ENCODE measurements at regions not wholly inside any gene's neighbourhood (a gene's known extent, or its start where the extent isn't known, plus 50 kb on each side); places are given as distances from the start of the nearest gene placed in this dataset.

GRCh38 chr15:49751191-49751590 is 130.3 kb downstream of the DTWD1 start:
- H3K4me1 ChIP-seq (ENCODE audit: low read depth): no peaks in the 10 kb centered on the region
- H3K27ac ChIP-seq: no peak overlapping the region
- H3K4me3 ChIP-seq: no peak overlapping the region
- H3K27me3 ChIP-seq: no peaks in the 10 kb centered on the region
- H3K9me3 ChIP-seq (ENCODE audit: low read depth): no peaks in the 10 kb centered on the region
- DNase-seq (ENCODE audit: low read depth in 1 of 2, low spot score in 1 of 2): no peak
- no peak for TF ChIP-seq CTCF (IDR thresholded peaks at IDR 0.05; ENCODE audit: low read depth, low read length)
- H3K36me3 ChIP-seq: no peaks in the 10 kb centered on the region

DNA sequence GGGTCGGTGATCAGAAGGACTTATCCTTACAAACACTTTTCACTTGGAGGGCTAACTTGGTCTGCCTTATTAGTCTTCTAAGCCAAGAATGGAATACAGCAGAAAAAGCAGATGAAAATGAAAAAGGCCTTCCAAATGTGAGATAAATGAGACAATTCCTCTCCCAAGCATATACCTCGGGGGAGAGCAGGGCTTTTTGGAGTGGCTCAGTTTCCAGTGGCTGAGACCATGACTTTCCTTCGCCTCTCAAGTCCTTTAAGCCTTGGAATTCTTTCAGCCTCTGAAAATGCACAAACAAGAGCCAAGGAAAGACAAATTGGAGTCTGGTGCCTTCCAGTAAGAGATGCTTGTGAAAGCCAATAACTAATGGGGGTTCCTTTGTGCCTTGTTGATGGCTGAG is 130.9 kb downstream of the DTWD1 start:
- no peak overlapping the region for H3K4me3 ChIP-seq
- no peaks in the 10 kb centered on the region for H3K4me1 ChIP-seq (ENCODE audit: low read depth)
- no peaks in the 10 kb centered on the region for H3K36me3 ChIP-seq
- no peak for TF ChIP-seq CTCF (IDR thresholded peaks at IDR 0.05; ENCODE audit: low read depth, low read length)
- H3K9me3 ChIP-seq (ENCODE audit: low read depth): no peaks in the 10 kb centered on the region
- DNase-seq (ENCODE audit: low read depth in 1 of 2, low spot score in 1 of 2): no peak
- no peak overlapping the region for H3K27ac ChIP-seq
- H3K27me3 ChIP-seq: no peaks in the 10 kb centered on the region

- H3K9me3 ChIP-seq (ENCODE audit: low read depth): no peaks in the 10 kb centered on the region
- no peak overlapping the region for H3K27ac ChIP-seq
- DNase-seq (ENCODE audit: low read depth in 1 of 2, low spot score in 1 of 2): no peak
- H3K36me3 ChIP-seq: no peaks in the 10 kb centered on the region
- no peak for TF ChIP-seq CTCF (IDR thresholded peaks at IDR 0.05; ENCODE audit: low read depth, low read length)
- H3K4me3 ChIP-seq: no peak overlapping the region
- H3K27me3 ChIP-seq: no peaks in the 10 kb centered on the region
- H3K4me1 ChIP-seq (ENCODE audit: low read depth): no peaks in the 10 kb centered on the region
Observed at GRCh38 chr15:49752517-49752916, 131.7 kb downstream of the DTWD1 start.

DNA sequence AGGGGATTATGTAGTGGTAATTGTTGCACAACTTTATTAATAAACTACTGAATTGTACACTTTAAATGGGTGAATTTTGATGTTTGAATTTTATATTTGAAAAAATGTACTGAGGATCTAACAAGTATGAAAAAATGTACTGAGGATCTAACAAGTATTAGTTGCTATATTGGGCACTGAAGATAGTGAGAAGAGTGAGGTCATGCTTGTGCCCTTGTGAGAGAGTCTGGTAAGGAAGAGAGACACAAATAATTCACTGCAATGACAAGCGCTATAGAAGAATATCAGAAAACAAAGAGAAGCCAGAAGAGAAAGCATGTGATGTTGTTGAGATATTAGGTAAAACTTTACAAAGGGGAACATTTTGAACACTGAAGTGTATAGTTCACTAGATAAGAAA is 137.6 kb downstream of the DTWD1 start:
- no peak for DNase-seq (ENCODE audit: low read depth in 1 of 2, low spot score in 1 of 2)
- no peaks in the 10 kb centered on the region for H3K27me3 ChIP-seq
- no peaks in the 10 kb centered on the region for H3K36me3 ChIP-seq
- H3K4me3 ChIP-seq: no peak overlapping the region
- H3K9me3 ChIP-seq (ENCODE audit: low read depth): no peaks in the 10 kb centered on the region
- H3K4me1 ChIP-seq (ENCODE audit: low read depth): no peaks in the 10 kb centered on the region
- no peak for TF ChIP-seq CTCF (IDR thresholded peaks at IDR 0.05; ENCODE audit: low read depth, low read length)
- H3K27ac ChIP-seq: no peak overlapping the region

DNA sequence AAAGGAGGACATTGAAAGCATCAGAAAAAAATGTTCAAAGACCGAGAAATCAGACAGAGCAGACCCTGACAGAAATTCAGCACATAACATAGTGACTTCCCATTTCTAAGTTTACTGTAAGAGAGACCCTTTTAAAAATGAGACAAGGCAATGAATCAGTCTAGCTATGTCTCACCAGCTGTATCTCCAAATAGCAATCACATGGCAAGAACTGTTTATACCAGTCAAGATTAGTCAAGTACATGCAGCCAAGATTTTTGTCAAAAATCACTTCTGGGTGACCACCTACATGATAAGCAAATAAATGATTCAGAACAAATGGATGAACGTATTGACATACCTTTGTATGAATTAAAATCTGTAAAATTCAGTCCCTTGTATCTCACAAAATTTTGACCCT is 138.0 kb downstream of the DTWD1 start:
- H3K27me3 ChIP-seq: no peaks in the 10 kb centered on the region
- no peak for TF ChIP-seq CTCF (IDR thresholded peaks at IDR 0.05; ENCODE audit: low read depth, low read length)
- H3K9me3 ChIP-seq (ENCODE audit: low read depth): no peaks in the 10 kb centered on the region
- H3K4me3 ChIP-seq: no peak overlapping the region
- no peak overlapping the region for H3K27ac ChIP-seq
- no peaks in the 10 kb centered on the region for H3K4me1 ChIP-seq (ENCODE audit: low read depth)
- no peaks in the 10 kb centered on the region for H3K36me3 ChIP-seq
- DNase-seq (ENCODE audit: low read depth in 1 of 2, low spot score in 1 of 2): no peak

DNA sequence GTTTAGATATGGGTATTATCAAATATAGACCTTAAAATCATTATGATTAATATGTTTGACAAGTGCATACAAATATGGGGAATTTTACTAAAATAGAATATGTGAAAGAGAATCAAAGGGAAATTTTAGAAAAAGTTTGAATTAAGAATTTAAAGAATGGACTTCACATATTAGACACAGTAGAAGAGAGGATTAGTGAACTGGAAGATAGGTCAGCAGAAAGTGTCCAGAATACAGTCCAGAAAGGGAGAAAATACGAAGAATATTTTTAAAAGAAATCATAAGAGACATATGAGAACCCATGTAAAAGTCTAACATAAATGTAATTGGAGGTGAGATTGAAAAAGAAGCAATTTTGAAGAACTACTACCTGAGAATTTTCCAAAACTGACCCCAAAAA is 139.9 kb downstream of the DTWD1 start:
- H3K27ac ChIP-seq: no peak overlapping the region
- no peak for DNase-seq (ENCODE audit: low read depth in 1 of 2, low spot score in 1 of 2)
- H3K4me3 ChIP-seq: no peak overlapping the region
- no peaks in the 10 kb centered on the region for H3K4me1 ChIP-seq (ENCODE audit: low read depth)
- H3K27me3 ChIP-seq: no peaks in the 10 kb centered on the region
- TF ChIP-seq CTCF (IDR thresholded peaks at IDR 0.05; ENCODE audit: low read depth, low read length): no peak
- H3K36me3 ChIP-seq: no peaks in the 10 kb centered on the region
- no peaks in the 10 kb centered on the region for H3K9me3 ChIP-seq (ENCODE audit: low read depth)

Measured in cardiac muscle cell (in vitro differentiated cells and primary cell).